ENCODE measurements at regions not wholly inside any gene's neighbourhood (a gene's known extent, or its start where the extent isn't known, plus 50 kb on each side); places are given as distances from the start of the nearest gene placed in this dataset.

DNA sequence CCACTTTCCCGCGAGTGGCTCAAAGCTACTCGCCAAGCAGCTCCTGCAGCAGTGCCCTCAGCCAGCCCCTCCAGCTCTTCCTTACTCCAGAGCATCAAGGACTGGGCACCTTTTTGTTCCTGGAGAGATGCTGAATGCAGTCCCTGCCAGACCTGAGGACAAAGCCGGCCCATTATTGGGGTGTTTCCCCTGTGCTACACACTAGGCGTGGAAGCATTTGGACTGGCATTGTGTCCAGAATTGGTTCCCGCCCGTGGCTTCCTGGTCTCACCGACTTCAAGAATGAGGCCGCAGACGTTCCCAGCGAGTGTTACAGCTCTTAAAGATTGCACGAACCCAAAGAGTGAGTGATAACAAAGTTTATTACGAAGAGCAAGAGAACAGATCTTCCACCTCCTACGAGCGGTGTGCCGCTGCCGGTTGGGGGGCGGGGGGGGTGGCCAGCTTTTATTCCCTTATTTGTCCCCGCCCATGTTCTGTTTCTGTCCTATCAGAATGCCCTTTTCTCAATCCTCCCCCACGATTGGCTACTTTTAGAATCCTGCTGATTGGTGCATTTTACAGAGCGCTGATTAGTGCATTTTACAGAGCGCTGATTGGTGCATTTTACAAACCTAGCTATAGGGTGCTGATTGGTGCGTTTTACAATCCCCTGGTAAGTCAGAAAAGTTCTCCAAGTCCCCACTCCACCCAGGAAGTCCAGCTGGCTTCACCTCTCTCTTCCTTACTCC is 62.4 kb downstream of the NSMCE3 start:
- Mint-ChIP-seq H3K27me3 (ENCODE audit: insufficient read depth) (peaks cover 2% of the 10 kb centered on the region), H3K36me3 (ENCODE audit: low read depth) (peaks cover 8% of the 10 kb centered on the region), H3K27ac (no peak overlapping the region), H3K4me1 (peaks cover 23% of the 10 kb centered on the region), H3K9me3 (peaks cover 24% of the 10 kb centered on the region), H3K4me3 (no peak overlapping the region)
- peaks cover 26% of the 10 kb centered on the region for H3K9me3 ChIP-seq (ENCODE audit: control insufficient read depth, low read length)
- H3K27me3 ChIP-seq (ENCODE audit: control insufficient read depth, insufficient read depth, low read length, poor library complexity, severe bottlenecking): no peaks in the 10 kb centered on the region
- H3K9ac ChIP-seq (ENCODE audit: extremely low read depth, low read length, poor library complexity, severe bottlenecking): no peak overlapping the region
- WGBS, 2 experiments (ENCODE audit: insufficient coverage in 1 of 2, insufficient read length in 1 of 2): 94% methylated on average over 16 to 23 of the region's 23 CpGs
- no peaks in the 10 kb centered on the region for H3K36me3 ChIP-seq (ENCODE audit: control insufficient read depth, insufficient read depth, low read length)
- TF ChIP-seq, protein P1, sequence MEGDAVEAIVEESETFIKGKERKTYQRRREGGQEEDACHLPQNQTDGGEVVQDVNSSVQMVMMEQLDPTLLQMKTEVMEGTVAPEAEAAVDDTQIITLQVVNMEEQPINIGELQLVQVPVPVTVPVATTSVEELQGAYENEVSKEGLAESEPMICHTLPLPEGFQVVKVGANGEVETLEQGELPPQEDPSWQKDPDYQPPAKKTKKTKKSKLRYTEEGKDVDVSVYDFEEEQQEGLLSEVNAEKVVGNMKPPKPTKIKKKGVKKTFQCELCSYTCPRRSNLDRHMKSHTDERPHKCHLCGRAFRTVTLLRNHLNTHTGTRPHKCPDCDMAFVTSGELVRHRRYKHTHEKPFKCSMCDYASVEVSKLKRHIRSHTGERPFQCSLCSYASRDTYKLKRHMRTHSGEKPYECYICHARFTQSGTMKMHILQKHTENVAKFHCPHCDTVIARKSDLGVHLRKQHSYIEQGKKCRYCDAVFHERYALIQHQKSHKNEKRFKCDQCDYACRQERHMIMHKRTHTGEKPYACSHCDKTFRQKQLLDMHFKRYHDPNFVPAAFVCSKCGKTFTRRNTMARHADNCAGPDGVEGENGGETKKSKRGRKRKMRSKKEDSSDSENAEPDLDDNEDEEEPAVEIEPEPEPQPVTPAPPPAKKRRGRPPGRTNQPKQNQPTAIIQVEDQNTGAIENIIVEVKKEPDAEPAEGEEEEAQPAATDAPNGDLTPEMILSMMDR (conservative IDR thresholded peaks at IDR 0.05): no peak
- H3K4me1 ChIP-seq (ENCODE audit: control insufficient read depth, insufficient read depth, low read length): peaks cover 8% of the 10 kb centered on the region
- no peak overlapping the region for H3K4me3 ChIP-seq (ENCODE audit: low read length)
- H3K27ac ChIP-seq (ENCODE audit: low read depth, low read length): no peak overlapping the region
- no peak for DNase-seq

DNA sequence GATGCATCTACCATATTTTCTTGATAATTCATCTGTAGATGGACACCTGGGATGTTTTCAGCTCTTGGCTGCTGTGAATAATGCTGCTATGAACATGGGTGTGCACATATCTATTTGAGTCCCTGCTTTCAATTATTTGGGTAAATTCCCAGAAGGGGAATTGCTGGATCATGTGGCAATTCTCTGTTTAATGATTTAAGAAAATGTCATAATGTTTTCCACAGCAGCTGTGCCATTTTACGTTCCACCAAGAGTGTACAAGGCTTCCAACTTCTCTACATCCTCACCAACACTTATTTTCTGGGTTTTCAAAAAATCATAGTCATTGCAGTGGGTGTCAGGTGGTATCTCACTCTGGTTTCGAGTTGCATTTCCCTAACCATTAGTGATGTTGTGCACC is 64.4 kb downstream of the NSMCE3 start:
- TF ChIP-seq, protein P1 (conservative IDR thresholded peaks at IDR 0.05): no peak
- WGBS, 2 experiments (ENCODE audit: insufficient coverage in 1 of 2, insufficient read length in 1 of 2): 66% methylated on average over 2 of the region's 2 CpGs; no CpG with 5 or more reads in 1 of the 2 experiments
- Histone ChIP-seq H3K9ac (ENCODE audit: extremely low read depth, low read length, poor library complexity, severe bottlenecking) (no peak overlapping the region), H3K4me3 (ENCODE audit: low read length) (no peak overlapping the region), H3K9me3 (ENCODE audit: control insufficient read depth, low read length) (peaks cover 8% of the 10 kb centered on the region), H3K4me1 (ENCODE audit: control insufficient read depth, insufficient read depth, low read length) (peaks cover 8% of the 10 kb centered on the region), H3K27ac (ENCODE audit: low read depth, low read length) (no peak overlapping the region), H3K27me3 (ENCODE audit: control insufficient read depth, insufficient read depth, low read length, poor library complexity, severe bottlenecking) (no peaks in the 10 kb centered on the region), H3K36me3 (ENCODE audit: control insufficient read depth, insufficient read depth, low read length) (no peaks in the 10 kb centered on the region)
- H3K27me3 Mint-ChIP-seq (ENCODE audit: insufficient read depth): peaks cover 2% of the 10 kb centered on the region
- no peak overlapping the region for H3K4me3 Mint-ChIP-seq
- no peak overlapping the region for H3K27ac Mint-ChIP-seq
- peaks cover 7% of the 10 kb centered on the region for H3K9me3 Mint-ChIP-seq
- H3K36me3 Mint-ChIP-seq (ENCODE audit: low read depth): no peaks in the 10 kb centered on the region
- H3K4me1 Mint-ChIP-seq: peaks cover 23% of the 10 kb centered on the region
- no peak for DNase-seq

DNA sequence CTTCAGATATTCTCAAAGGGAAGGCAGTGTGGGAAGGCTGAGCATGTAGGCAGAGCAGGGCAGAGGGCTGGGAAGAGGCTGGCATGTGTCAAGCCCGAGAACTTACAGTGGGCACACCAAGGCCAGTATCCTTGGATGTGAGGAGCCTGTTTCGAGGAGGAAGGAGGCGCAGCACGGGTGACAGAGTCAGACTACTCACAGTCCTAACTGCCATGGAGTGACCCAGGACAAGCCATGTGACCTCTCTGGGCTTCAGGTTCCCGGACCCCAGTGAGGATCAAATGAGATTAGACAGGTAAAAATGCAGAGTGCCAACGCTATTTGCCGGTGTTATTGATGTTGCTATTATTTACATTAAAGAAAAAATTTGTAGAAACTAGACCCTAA is 65.3 kb downstream of the NSMCE3 start:
- Histone ChIP-seq H3K9me3 (ENCODE audit: control insufficient read depth, low read length) (no peaks in the 10 kb centered on the region), H3K4me1 (ENCODE audit: control insufficient read depth, insufficient read depth, low read length) (peaks cover 8% of the 10 kb centered on the region), H3K36me3 (ENCODE audit: control insufficient read depth, insufficient read depth, low read length) (no peaks in the 10 kb centered on the region), H3K27ac (ENCODE audit: low read depth, low read length) (no peak overlapping the region), H3K9ac (ENCODE audit: extremely low read depth, low read length, poor library complexity, severe bottlenecking) (no peak overlapping the region), H3K4me3 (ENCODE audit: low read length) (no peak overlapping the region), H3K27me3 (ENCODE audit: control insufficient read depth, insufficient read depth, low read length, poor library complexity, severe bottlenecking) (no peaks in the 10 kb centered on the region)
- Mint-ChIP-seq H3K36me3 (ENCODE audit: low read depth) (no peaks in the 10 kb centered on the region), H3K9me3 (peaks cover 3% of the 10 kb centered on the region), H3K4me1 (peaks cover 23% of the 10 kb centered on the region), H3K4me3 (no peak overlapping the region), H3K27me3 (ENCODE audit: insufficient read depth) (no peaks in the 10 kb centered on the region), H3K27ac (no peak overlapping the region)
- no peak for DNase-seq
- 84 to 100% methylated on average over 1 to 7 of the region's 7 CpGs for WGBS, 2 experiments (ENCODE audit: insufficient coverage in 1 of 2, insufficient read length in 1 of 2)
- TF ChIP-seq, protein P1 (conservative IDR thresholded peaks at IDR 0.05): no peak
